ENCODE measurements at regions not wholly inside any gene's neighbourhood (a gene's known extent, or its start where the extent isn't known, plus 50 kb on each side); places are given as distances from the start of the nearest gene placed in this dataset.

GRCh38 chr11:112514011-112514740 lies 253.5 kb upstream of the PLET1 start:
- Mint-ChIP-seq H3K9me3 (no peaks in the 10 kb centered on the region), H3K27ac (no peak overlapping the region), H3K27me3 (peaks cover 16% of the 10 kb centered on the region), H3K4me3 (no peak overlapping the region), H3K4me1 (ENCODE audit: low read depth) (no peaks in the 10 kb centered on the region), H3K36me3 (ENCODE audit: low read depth) (no peaks in the 10 kb centered on the region)

GRCh38 chr11:112516261-112516660 lies 255.6 kb upstream of the PLET1 start:
- Mint-ChIP-seq H3K9me3 (no peaks in the 10 kb centered on the region), H3K4me3 (no peak overlapping the region), H3K27me3 (peaks cover 16% of the 10 kb centered on the region)

DNA sequence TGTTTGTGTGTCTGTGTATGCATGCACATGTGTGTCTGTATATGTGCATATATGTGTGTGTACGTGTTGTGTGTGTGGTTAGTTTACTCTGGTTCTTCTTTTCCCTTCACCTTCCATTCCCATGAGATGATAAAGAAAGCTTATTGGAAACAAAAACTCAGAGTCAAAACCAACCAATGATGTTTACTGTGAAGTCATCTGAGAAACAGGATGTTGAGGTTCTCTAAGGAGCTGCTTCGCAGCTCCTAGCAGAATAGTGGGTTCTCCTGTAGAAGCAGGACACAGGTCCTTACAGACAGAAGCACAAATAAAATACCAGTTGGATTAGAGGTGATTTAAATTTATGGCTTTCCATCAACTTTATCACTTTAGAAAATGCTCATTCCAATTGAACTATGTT lies 256.1 kb upstream of the PLET1 start:
- Mint-ChIP-seq H3K27me3 (peaks cover 13% of the 10 kb centered on the region), H3K27ac (no peak overlapping the region), H3K9me3 (no peaks in the 10 kb centered on the region), H3K4me3 (no peak overlapping the region), H3K36me3 (ENCODE audit: low read depth) (no peaks in the 10 kb centered on the region), H3K4me1 (ENCODE audit: low read depth) (no peaks in the 10 kb centered on the region)

More at GRCh38 chr11:112516261-112516660, 255.6 kb upstream of the PLET1 start:
- H3K27ac Mint-ChIP-seq = no peak overlapping the region
- no peaks in the 10 kb centered on the region for H3K4me1 Mint-ChIP-seq (ENCODE audit: low read depth)
- no peaks in the 10 kb centered on the region for H3K36me3 Mint-ChIP-seq (ENCODE audit: low read depth)

- Mint-ChIP-seq H3K9me3 (no peaks in the 10 kb centered on the region), H3K4me3 (no peak overlapping the region), H3K36me3 (ENCODE audit: low read depth) (no peaks in the 10 kb centered on the region), H3K27me3 (peaks cover 8% of the 10 kb centered on the region), H3K4me1 (ENCODE audit: low read depth) (no peaks in the 10 kb centered on the region), H3K27ac (no peak overlapping the region)
Measured at GRCh38 chr11:112518371-112518770, 257.7 kb upstream of the PLET1 start.

GRCh38 chr11:112519751-112520150 lies 259.1 kb upstream of the PLET1 start:
- Mint-ChIP-seq H3K27ac (no peak overlapping the region), H3K4me3 (no peak overlapping the region), H3K4me1 (ENCODE audit: low read depth) (no peaks in the 10 kb centered on the region), H3K27me3 (peaks cover 4% of the 10 kb centered on the region), H3K9me3 (no peaks in the 10 kb centered on the region), H3K36me3 (ENCODE audit: low read depth) (no peaks in the 10 kb centered on the region)

DNA sequence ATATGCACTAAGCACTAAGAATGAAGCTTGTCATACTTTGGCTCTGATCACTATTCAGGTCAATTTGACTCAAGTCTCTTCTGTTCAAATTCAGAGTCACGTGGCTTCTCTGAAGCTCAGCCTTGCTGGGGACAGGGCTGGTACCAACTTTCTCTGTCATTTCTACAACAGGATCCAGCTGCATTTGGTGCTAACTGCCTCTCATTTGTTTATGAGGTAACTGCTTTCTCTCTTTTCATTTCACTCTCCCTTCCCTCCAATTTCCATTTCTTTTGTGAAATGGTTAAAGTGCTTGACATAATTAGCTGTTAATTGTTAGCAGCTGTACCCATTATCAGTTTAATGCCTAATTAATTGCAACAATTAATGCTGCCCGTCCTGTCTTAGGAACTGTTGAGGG lies 259.7 kb upstream of the PLET1 start:
- peaks cover 4% of the 10 kb centered on the region for H3K27me3 Mint-ChIP-seq
- H3K4me1 Mint-ChIP-seq (ENCODE audit: low read depth) = peaks cover under 1% of the 10 kb centered on the region
- H3K9me3 Mint-ChIP-seq = no peaks in the 10 kb centered on the region
- no peak overlapping the region for H3K4me3 Mint-ChIP-seq
- H3K27ac Mint-ChIP-seq = no peak overlapping the region
- no peaks in the 10 kb centered on the region for H3K36me3 Mint-ChIP-seq (ENCODE audit: low read depth)

DNA sequence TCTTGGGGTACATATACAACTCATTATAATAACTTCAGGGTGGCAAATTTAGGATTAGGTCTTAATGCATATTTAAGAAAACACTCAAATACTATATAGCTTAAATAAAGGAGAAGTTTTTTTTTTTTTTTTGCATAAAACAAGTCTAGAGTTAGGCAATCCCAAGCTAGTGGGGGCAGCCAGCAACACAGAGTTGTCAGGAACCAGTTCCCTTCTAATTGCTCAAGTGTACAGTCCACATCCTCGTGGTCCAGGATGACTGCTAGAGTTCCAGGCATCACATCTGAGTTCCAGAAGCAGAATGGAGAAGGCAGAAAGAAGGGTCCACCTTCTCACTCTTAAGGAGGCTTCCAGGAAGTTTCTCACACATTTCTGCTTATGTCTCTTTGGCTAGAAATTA lies 261.9 kb upstream of the PLET1 start:
- H3K36me3 Mint-ChIP-seq (ENCODE audit: low read depth) = no peaks in the 10 kb centered on the region
- H3K4me1 Mint-ChIP-seq (ENCODE audit: low read depth) = peaks cover 13% of the 10 kb centered on the region
- H3K27me3 Mint-ChIP-seq = peaks cover 11% of the 10 kb centered on the region
- H3K4me3 Mint-ChIP-seq = no peak overlapping the region
- H3K27ac Mint-ChIP-seq = no peak overlapping the region
- H3K9me3 Mint-ChIP-seq = no peaks in the 10 kb centered on the region

GRCh38 chr11:112523031-112523430 lies 262.4 kb upstream of the PLET1 start:
- Mint-ChIP-seq H3K36me3 (ENCODE audit: low read depth) (no peaks in the 10 kb centered on the region), H3K4me3 (no peak overlapping the region), H3K9me3 (no peaks in the 10 kb centered on the region), H3K27me3 (peaks cover 15% of the 10 kb centered on the region), H3K4me1 (ENCODE audit: low read depth) (peaks cover 13% of the 10 kb centered on the region), H3K27ac (no peak overlapping the region)

GRCh38 chr11:112523477-112523876 lies 262.8 kb upstream of the PLET1 start:
- peaks cover 13% of the 10 kb centered on the region for H3K4me1 Mint-ChIP-seq (ENCODE audit: low read depth)
- no peak overlapping the region for H3K27ac Mint-ChIP-seq
- H3K36me3 Mint-ChIP-seq (ENCODE audit: low read depth) = no peaks in the 10 kb centered on the region
- no peak overlapping the region for H3K4me3 Mint-ChIP-seq
- H3K9me3 Mint-ChIP-seq = no peaks in the 10 kb centered on the region
- peaks cover 14% of the 10 kb centered on the region for H3K27me3 Mint-ChIP-seq

- Mint-ChIP-seq H3K4me1 (ENCODE audit: low read depth) (peaks cover 13% of the 10 kb centered on the region), H3K4me3 (no peak overlapping the region), H3K27ac (no peak overlapping the region), H3K9me3 (no peaks in the 10 kb centered on the region), H3K27me3 (peaks cover 11% of the 10 kb centered on the region), H3K36me3 (ENCODE audit: low read depth) (no peaks in the 10 kb centered on the region)
Measured at GRCh38 chr11:112523951-112524350, 263.3 kb upstream of the PLET1 start.

DNA sequence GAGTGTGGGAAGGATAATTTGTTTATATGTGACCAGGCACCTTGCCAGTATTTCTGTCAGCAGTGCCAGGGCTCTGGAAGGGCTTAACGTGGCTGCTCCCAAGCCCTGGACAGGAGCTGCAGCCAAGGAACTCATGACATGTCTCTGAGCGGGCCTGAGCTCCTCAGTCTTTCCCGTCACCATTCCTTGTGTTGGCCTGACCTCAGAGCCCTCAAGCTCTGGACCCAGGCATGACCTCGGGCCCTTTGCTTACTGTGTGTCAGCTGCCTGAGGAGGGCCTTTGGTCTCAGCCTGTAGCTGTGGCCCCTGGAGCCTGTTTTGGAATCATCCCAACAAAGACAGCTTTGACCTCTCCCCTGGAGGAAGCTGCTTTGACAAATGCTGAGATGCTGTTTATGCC lies 264.1 kb upstream of the PLET1 start:
- Mint-ChIP-seq H3K9me3 (no peaks in the 10 kb centered on the region), H3K27ac (no peak overlapping the region), H3K4me3 (no peak overlapping the region), H3K27me3 (peaks cover 15% of the 10 kb centered on the region), H3K36me3 (ENCODE audit: low read depth) (no peaks in the 10 kb centered on the region), H3K4me1 (ENCODE audit: low read depth) (peaks cover 13% of the 10 kb centered on the region)

DNA sequence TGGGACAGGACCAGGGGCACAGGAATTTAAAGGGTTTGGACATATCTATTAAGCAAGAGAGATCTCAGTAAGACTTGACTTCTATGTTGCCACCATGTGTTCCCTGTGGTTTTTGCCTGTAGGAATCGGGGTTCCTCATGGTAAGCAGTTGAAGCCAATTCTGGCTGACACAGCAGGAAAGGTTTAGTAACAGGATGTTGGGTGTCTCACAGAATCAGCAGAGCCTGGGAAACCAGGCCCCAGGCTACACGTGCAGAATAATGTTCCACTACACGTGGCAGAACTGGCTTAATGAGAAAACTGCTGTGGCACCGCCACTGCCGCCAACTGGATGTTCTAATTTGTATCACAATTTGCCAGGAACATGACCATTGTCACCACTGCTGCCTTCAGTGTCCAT lies 264.6 kb upstream of the PLET1 start:
- Mint-ChIP-seq H3K27ac (no peak overlapping the region), H3K4me1 (ENCODE audit: low read depth) (peaks cover 13% of the 10 kb centered on the region), H3K27me3 (peaks cover 15% of the 10 kb centered on the region), H3K9me3 (no peaks in the 10 kb centered on the region), H3K4me3 (no peak overlapping the region), H3K36me3 (ENCODE audit: low read depth) (no peaks in the 10 kb centered on the region)

DNA sequence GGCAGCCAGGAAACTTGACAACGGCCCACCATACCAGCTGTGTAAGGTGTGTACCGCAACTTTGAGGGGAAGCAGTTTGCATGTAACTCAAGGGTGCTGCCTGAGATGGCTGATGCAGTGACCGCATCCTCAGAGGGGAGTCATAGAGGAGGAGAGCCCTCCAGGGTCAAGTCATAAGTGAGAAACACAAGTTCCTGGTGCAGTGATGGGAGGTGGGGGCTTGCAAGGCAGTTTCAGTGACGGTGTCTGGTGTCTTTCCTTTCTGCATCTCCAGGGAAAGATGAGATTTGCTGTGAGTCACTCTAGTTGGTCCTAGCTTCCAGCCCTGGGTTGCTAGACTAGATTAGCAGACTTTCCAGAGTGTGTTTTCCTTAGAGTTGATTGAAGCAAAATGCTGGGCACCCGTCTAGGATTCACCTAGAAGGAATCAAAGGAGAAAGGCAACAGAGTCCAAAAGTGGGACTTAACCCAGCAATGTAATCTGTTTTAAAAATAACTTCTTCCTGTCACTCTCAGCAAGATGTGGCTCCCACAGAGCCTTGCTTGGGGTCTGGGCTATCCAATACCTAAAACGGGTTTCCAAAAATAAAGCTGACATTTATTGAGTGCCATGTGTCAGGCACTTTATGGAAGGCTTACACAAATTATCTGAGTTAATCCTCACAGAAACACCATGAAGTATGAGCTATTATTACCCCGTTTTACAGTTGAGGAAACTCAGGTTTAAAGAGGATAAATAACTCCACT lies 265.4 kb upstream of the PLET1 start:
- Mint-ChIP-seq H3K4me3 (no peak overlapping the region), H3K27me3 (peaks cover 15% of the 10 kb centered on the region), H3K9me3 (no peaks in the 10 kb centered on the region), H3K27ac (no peak overlapping the region), H3K36me3 (ENCODE audit: low read depth) (no peaks in the 10 kb centered on the region), H3K4me1 (ENCODE audit: low read depth) (peaks cover 13% of the 10 kb centered on the region)

DNA sequence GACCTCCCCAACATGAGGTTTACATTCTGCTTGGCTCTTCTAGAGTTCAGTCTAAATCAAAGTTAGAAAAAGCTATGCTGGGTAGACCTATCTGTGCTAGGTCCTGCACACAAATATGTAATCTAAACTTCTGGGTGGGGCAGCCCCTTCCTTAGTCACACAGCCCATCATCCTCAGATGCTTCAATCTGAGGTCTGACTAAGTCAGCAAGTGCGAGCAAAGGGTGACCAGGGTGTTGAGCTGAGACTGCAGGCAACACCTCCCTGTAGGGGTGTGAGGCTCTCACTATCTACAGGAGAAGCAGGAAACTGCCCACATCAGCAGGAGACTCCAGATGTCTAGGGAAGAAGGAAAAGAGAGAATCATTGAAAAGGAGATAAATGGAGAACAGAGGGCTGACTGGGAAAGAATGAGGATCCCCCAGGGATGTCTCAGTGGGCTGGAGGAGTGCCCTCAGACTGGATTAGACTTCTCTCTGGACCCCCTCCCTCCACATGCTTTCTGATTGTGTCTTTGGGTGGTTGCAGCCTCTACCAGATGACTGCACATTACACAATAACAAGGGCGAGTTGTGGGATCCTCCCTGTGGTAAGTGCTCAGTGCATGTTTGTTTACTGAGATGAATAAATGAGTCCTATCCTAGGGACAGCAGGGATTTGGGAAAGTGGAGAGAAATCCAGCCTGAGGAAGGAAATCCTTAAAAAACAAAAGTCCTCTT lies 266.2 kb upstream of the PLET1 start:
- Mint-ChIP-seq H3K9me3 (no peaks in the 10 kb centered on the region), H3K4me3 (no peak overlapping the region), H3K27ac (no peak overlapping the region)

DNA sequence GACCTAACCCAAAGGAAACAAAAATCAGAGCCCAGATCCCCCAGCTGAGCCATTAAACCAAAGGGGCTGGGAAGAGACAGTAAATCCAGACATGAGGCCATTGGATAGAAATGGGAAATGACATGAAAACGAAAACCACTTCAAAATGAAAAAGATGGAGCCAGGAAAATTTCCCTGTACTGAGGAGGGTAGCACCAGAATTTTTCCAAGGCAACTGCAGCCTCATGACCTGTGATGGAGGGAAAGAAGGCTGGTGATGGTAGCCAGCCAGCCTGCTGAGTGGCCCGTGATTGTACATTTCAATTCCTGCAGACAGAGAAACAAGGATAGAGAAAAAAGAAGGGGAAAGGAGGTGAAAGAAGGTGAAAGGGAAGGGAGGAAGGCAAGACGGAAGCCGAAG lies 268.4 kb upstream of the PLET1 start:
- peaks cover 13% of the 10 kb centered on the region for H3K4me1 Mint-ChIP-seq (ENCODE audit: low read depth)
- no peaks in the 10 kb centered on the region for H3K9me3 Mint-ChIP-seq
- peaks cover 18% of the 10 kb centered on the region for H3K27me3 Mint-ChIP-seq
- H3K4me3 Mint-ChIP-seq = no peak overlapping the region
- H3K27ac Mint-ChIP-seq = no peak overlapping the region
- no peaks in the 10 kb centered on the region for H3K36me3 Mint-ChIP-seq (ENCODE audit: low read depth)

More for the DNA sequence above, 266.2 kb upstream of the PLET1 start:
- Mint-ChIP-seq H3K27me3 (peaks cover 15% of the 10 kb centered on the region), H3K36me3 (ENCODE audit: low read depth) (no peaks in the 10 kb centered on the region), H3K4me1 (ENCODE audit: low read depth) (peaks cover 13% of the 10 kb centered on the region)
